Nucleus accumbens (tissue), 56 donors: ENCODE measurements at regions not wholly inside any gene's neighbourhood (a gene's known extent, or its start where the extent isn't known, plus 50 kb on each side); places are given as distances from the start of the nearest gene placed in this dataset.

Source experiments
- DNase-seq, 56 donors: peaks; one replicate each; lab custom pipeline; 2025; lab: John Stamatoyannopoulos, UW

DNA sequence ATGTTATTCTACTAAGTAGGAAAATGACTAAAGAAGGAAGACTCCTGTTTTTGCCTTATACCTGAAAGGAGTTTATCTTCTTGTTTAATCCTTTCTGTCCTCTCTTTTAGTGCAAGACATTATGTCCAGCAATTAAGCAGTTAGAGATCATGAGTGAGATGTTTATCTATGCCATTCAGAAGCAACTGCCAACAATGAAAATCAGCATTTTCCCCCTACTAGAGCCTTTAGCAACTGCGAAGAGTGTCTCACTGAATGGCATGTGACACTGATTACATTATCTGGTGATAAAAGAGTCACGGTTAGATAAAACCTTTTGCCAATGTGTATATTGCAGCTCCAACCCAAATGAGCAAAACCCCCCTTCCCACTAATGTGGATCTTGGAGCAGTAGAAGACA is 357.7 kb upstream of the SYT4 start:
- DNase-seq, result no peak

GRCh38 chr18:43635397-43635796 is 358.1 kb upstream of the SYT4 start:
- no peak for DNase-seq

DNA sequence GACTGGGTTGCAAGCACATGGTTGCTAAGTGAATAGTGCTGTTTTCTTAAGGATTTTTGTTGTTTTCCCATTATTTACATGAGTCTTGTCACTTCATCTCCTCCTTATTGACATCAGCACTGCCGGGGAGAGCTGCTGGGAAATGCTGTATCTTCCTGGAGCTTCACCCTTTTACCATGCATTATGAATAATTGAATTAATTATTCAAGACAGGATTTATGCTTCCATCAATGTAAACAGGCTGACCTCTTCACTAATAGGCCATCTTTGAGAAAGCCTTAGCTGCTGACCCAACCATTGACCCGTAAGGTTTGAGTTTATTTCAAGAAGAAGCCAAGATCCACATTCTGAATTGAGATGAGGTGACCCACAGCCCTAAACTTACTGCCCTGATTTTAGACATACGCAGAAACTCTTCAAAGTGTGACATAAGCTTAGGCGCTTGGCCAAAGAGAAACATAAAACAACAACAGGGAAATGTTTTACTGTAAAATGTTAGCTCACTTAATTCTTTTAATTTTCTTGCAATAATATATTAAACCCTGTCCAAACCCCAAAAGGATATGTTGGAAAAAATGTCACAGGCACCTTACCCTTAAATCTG is 365.5 kb upstream of the SYT4 start:
- DNase-seq, result no peak

DNA sequence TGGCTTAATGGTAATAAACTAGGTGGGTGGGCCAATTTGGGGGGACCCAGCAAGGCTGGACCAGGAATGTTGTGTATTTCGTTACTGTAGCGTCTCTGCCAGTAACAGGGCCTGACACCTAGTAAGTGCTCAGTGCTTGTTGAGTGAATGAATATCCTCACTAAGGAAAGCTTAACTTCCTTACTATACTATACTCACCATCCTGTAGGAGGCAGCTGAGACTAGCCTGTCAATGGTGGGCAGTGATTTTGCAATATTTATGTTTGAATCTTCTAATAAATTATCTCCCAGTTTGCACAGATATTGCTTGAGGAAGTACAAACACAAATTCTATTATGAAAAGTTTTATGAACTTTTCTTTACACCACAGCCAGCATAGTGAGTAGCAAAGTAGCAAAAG is 370.7 kb upstream of the SYT4 start:
- no peak for DNase-seq

- no peak for DNase-seq
Observed at GRCh38 chr18:43649649-43650357, 372.5 kb upstream of the SYT4 start.

GRCh38 chr18:43650426-43650825 is 373.1 kb upstream of the SYT4 start:
- DNase-seq, result no peak

GRCh38 chr18:43651057-43651456 is 373.8 kb upstream of the SYT4 start:
- DNase-seq, result no peak

DNA sequence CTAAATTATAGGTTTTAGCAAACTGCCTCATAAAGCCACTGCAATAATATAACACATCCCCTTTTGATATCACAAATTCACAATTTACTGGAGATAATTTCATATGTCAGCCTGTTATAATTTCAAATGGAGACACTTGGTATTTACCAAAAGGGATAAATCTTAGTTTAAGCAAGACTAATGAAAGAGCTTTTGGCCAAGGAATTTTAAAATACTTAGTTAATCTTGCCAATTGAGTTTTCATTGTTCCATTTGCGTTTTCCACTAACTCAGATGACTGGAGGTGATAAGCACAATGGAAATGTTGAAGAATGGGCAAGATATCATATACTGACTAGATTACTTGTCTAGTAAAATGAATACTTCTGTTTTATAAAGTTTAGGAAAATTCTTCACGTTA is 379.3 kb upstream of the SYT4 start:
- DNase-seq, result no peak

DNA sequence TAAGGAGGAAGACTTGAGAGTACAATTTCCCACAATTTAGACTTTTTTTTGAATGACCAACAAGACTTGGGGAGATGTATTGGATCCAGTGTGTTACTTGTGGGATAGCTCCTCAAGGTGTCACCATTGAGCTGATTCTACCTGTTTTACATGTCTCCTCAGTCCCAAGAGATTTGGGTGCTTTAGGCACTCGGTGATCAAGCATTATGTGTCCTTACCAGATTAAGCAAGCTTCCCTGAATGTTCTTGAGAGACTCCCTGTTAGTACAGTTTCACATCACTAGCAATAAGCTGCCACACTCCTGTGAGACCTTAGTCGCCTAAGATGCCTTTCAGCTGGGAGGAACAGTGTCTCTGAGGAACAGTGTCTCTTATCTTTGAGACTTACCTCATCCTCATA is 384.3 kb upstream of the SYT4 start:
- DNase-seq, result no peak

DNA sequence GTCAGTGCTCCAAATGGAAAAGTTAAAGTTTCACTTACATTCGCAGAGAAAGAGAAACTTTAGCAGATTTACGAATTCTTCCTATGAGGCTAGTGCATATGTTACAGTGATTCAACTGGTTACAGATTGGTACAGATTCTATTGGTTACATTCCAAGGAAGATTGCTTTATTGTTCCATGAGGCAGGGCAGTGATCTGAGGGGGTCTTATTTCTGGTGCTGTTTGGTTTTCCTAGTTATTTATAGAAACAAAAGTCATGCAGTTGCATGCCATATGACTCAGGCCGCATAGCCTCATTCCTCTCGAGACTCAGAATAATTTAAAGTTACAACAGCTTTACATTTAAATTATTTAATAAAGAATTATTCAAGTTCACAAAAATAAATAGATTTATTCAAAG is 385.4 kb upstream of the SYT4 start:
- DNase-seq, result no peak

DNA sequence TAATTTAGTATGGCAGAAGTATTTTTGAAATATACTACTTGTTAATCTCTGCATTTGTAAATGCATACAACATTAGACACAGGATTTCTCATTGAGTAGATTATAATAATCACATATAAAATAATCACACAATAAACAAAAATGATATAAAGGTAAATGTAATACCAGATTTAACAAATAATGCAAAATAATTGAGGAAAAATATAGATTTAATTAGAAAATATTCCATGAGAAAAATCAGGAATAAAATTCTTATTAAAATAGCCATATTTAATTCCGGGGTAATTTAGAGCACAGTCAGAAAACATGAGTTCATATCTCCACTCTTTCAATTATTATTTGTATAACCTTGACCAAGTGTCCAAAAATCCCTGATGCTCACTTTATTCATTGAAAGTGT is 385.9 kb upstream of the SYT4 start:
- no peak for DNase-seq

GRCh38 chr18:43664487-43665008 is 387.3 kb upstream of the SYT4 start:
- no peak for DNase-seq

DNA sequence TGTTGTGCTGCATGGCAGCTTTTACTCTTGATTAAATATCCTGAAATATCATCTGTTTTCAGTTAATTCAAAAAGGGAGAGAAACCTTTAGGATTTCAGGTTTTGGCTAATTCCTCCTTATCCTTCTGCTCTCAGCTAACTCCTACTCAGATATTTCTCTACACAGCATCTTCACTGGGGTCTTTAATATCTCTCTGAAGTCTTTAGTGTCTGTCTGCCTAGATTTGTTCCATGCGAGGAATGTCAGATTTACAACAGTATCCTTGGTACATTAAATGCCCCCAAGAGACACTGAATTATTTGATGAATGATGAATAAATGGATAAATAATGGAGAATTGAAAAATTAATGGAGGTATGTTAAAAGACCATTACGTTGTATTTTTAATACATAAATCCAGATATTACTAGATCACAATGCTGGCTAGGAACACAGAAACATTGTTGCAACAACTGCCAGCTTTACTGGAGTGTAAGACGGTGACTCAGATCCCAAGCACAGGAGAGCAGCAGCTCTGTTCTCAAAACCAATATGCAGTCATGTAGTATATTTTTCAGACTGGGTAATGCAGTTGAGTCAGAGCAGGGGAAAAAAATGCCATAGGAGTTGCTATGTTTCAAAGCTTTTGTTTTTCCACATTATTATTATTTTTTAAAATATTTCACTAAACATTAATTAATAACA is 388.0 kb upstream of the SYT4 start:
- no peak for DNase-seq

- no peak for DNase-seq
Observed at GRCh38 chr18:43668866-43669265, 391.6 kb upstream of the SYT4 start.

GRCh38 chr18:43671431-43671830 is 394.1 kb upstream of the SYT4 start:
- no peak for DNase-seq

DNA sequence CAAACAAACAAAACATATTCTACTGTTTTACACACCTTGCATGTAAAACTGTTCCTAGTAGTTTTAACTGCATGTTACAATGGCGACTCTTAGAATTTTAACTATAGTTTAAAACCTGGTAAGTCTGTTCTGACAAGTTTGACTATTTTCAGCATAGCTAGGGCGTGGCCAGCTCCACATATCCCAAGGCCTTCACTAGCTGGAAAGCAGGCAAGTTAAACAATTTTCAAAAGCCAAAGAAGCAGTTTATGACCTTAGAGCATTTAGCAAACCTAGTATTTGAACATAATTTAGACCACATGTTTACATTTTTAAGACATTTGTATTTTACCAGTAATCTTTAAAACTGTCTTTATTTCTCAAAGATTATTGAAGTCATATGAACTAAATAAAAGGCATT is 402.8 kb upstream of the SYT4 start:
- DNase-seq, result no peak

DNA sequence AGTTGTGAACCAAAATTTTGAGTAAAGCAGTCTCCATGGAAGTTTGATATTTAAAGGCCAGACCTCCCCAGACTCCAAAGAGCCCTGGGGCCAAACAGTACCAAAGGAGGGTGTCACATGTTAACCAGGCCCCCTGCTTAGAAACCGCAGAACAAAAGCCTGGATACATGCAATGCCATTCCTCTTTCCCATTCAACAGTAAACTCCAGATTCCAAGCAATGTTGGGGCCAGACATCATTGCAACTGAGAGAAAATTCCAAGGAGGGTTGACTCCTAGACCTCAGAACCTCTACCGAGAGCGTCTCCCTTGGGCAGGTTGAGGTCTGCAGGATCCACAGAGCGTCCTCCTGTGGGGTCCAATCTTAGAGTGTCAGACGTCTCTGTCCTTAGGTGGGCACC is 404.4 kb upstream of the SYT4 start:
- DNase-seq, result no peak

DNA sequence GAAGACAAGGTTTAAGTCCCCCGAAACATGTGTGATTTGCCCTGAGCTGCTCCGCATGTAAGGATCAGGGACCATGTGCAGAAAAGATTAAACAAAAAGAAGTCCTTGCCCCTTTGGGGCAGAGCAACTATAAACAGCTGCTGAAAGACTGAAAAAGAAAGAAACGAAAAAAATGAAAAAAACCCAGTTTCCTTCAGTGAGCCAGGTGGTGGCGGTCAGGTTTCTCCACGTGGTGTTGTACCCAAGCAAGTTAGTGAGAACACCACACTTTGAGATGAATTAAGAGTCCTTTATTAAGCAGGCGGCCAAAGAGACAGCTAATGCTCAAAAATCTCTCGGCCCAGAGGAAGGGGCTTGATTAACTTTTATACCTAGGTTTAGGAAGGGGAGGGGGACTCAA is 404.9 kb upstream of the SYT4 start:
- DNase-seq, result no peak

- no peak for DNase-seq
Observed at GRCh38 chr18:43686709-43687108, 409.4 kb upstream of the SYT4 start.

- DNase-seq, result no peak
Observed at GRCh38 chr18:43692099-43692690, 414.9 kb upstream of the SYT4 start.

- DNase-seq, result no peak
Observed at GRCh38 chr18:43702399-43702798, 425.1 kb upstream of the SYT4 start.

DNA sequence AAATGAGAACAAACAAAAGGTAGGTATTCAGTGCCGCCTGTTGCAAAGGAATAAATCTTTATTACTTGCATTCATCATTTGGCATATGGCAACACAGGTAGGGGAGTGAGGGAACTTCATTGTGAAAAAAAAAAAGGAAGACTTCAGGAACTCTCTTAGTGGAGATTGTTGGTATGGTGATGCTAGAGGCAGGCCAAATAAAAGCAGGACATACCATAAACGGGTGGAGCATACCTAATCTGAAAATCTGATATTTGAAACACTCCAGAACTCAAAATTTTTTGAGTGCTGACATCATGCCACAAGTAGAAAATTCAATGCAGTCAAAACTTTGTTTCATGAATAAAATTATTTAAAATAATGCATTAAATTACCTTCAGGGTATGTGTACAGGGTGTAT is 425.8 kb upstream of the SYT4 start:
- no peak for DNase-seq
